GM23248 (cell line): ENCODE measurements at regions not wholly inside any gene's neighbourhood (a gene's known extent, or its start where the extent isn't known, plus 50 kb on each side); places are given as distances from the start of the nearest gene placed in this dataset.

ENCODE experiments used
- EZH2 ChIP-seq: fragments of 200-600 bp; sonication (generic); IDR thresholded peaks from 2 replicates; pipeline ENCODE4 v1.6.1; 2018; ENCODE audit warnings: antibody characterized with exemption, mild to moderate bottlenecking; ENCODE audit not compliant: insufficient read depth, poor library complexity, severe bottlenecking
- EZH2phosphoT487 ChIP-seq: fragments of 200-600 bp; sonication (generic); IDR thresholded peaks from 2 replicates; pipeline ENCODE4 v1.6.1; 2018; ENCODE audit warnings: antibody characterized with exemption, moderate library complexity, mild to moderate bottlenecking, low read depth; ENCODE audit not compliant: insufficient read depth

- TF ChIP-seq EZH2phosphoT487 (no peak), EZH2 (no peak)
Observed at GRCh38 chr3:22632536-22632935, 570.6 kb upstream of the UBE2E2 start.
